Mucosa of descending colon (tissue), 3 donors: ENCODE measurements at regions not wholly inside any gene's neighbourhood (a gene's known extent, or its start where the extent isn't known, plus 50 kb on each side); places are given as distances from the start of the nearest gene placed in this dataset.

Source experiments
- ATAC-seq: fragments of 200-7000 bp; cut with Tn5 transposase; one replicate; pipeline ENCODE4 v1.9.1; 2020; ENCODE audit warnings: mild to moderate bottlenecking, moderate library complexity
- DNase-seq, 3 donors: peaks; one replicate each; pipeline ENCODE4 v3.0.0-alpha.2; 2020
- H3K36me3 ChIP-seq: fragments of 200-600 bp; one replicate; pipeline ENCODE4 v1.8.0; 2021; ENCODE audit warnings: low read depth, mild to moderate bottlenecking
- H3K4me1 ChIP-seq: fragments of 200-600 bp; one replicate; pipeline ENCODE4 v1.8.0; 2021; ENCODE audit warnings: low read depth, mild to moderate bottlenecking
- H3K4me3 ChIP-seq: fragments of 200-600 bp; one replicate; pipeline ENCODE4 v1.8.0; 2021; ENCODE audit warnings: mild to moderate bottlenecking
- H3K9me3 ChIP-seq: fragments of 200-600 bp; one replicate; pipeline ENCODE4 v1.8.0; 2021; ENCODE audit warnings: mild to moderate bottlenecking
- intact Hi-C, 2 donors: fragments of 100-400 bp; cut with DNase I in 1 of 2; cut with micrococcal nuclease in 1 of 2; formaldehyde crosslinking; loops; one replicate each; pipeline versions ENCODE4 v1.11.0 to v1.11.1; 2022; cut with DNase I, micrococcal nuclease
- TF ChIP-seq, protein P1 (sequence below): fragments of 200-600 bp; IDR thresholded peaks from one replicate; pipeline ENCODE4 v1.8.0; 2022; ENCODE audit warnings: antibody characterized with exemption, mild to moderate bottlenecking
- donor health status: DM: no; HTN: no; CAD: no; lungs with moderate emphysema.
- donor health status: DM: no; HTN: no; CAD: no.
- donor health status: DM: no; HTN: yes; CAD: no.

- ATAC-seq (no peak), DNase-seq (no peak)
- Histone ChIP-seq H3K4me3 (no peak overlapping the region), H3K9me3 (no peaks in the 10 kb centered on the region), H3K36me3 (no peaks in the 10 kb centered on the region), H3K4me1 (no peaks in the 10 kb centered on the region)
- intact Hi-C loops: no loop called here
- TF ChIP-seq, protein P1, sequence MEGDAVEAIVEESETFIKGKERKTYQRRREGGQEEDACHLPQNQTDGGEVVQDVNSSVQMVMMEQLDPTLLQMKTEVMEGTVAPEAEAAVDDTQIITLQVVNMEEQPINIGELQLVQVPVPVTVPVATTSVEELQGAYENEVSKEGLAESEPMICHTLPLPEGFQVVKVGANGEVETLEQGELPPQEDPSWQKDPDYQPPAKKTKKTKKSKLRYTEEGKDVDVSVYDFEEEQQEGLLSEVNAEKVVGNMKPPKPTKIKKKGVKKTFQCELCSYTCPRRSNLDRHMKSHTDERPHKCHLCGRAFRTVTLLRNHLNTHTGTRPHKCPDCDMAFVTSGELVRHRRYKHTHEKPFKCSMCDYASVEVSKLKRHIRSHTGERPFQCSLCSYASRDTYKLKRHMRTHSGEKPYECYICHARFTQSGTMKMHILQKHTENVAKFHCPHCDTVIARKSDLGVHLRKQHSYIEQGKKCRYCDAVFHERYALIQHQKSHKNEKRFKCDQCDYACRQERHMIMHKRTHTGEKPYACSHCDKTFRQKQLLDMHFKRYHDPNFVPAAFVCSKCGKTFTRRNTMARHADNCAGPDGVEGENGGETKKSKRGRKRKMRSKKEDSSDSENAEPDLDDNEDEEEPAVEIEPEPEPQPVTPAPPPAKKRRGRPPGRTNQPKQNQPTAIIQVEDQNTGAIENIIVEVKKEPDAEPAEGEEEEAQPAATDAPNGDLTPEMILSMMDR: no peak
Observed at GRCh38 chr1:199396456-199396855, 631.1 kb upstream of the NR5A2 start.

DNA sequence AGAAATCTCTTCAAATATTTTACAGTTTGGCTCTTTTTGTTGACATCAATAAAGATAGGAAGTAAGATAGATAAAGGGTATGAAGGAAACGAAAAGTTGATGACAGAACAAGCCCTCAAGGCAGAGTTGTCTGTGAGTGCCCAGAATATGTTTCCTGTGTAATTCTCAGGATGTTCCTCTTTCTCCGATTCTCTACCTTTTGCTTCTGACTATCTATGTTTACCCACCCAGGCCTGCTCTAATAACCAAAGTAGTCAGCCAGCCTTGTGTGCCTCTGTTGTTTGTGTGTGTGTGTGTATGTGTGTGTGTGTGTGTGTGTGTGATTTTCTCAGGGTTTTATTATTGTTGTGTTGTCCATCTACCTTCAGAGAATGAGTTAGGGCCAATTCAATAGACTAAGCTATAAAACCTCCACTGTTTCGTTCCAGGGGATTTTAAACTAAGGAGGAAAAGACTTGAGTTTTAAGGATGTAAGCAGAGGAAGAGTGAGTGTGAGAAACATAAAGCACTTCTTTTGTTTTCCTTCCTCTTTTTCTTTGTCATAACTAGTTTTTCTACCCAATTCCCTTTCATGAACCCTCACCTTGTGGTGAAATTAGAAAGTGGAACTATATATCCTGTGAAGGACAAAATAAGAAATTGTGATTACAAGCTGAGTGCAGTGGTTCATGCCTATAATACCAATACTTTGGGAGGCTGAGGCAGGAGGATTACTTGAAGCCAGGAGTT lies 627.4 kb upstream of the NR5A2 start:
- Histone ChIP-seq H3K4me1 (no peaks in the 10 kb centered on the region), H3K4me3 (no peak overlapping the region), H3K9me3 (no peaks in the 10 kb centered on the region), H3K36me3 (no peaks in the 10 kb centered on the region)
- TF ChIP-seq, protein P1: no peak
- ATAC-seq (peak; percentile 27), DNase-seq (no peak)
- intact Hi-C loops: no loop called here

DNA sequence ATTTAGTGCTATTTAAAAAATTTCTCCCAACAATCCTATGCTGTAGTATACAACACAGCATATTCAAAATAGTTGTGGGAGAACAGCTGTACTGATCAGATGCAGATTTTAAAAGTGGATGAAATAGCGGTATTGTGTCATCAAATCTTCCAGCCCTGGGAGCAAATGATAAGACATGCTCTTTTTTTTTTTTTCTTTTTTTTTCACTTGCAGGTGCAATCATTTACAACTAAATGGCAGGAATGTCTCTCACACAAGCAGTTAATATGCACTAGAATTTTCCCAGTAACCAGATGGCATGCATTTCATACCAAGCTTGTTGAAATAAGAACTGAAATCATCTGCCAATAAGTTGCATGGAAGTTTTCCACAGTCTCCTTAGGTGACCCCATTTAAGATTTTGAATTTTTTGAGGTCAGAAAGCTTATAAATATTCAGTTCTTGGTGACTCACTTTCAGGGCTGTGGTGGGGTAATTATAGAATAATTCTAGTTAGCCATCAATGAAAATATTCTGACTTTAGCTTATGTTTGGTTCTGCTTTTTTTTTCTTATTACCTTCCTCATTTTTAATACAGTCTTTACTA lies 623.9 kb upstream of the NR5A2 start:
- no peaks in the 10 kb centered on the region for H3K36me3 ChIP-seq
- no peaks in the 10 kb centered on the region for H3K9me3 ChIP-seq
- no peak overlapping the region for H3K4me3 ChIP-seq
- DNase-seq (no peak), ATAC-seq (no peak)
- H3K4me1 ChIP-seq: no peaks in the 10 kb centered on the region
- TF ChIP-seq, protein P1: no peak
- intact Hi-C loops: no loop called here

DNA sequence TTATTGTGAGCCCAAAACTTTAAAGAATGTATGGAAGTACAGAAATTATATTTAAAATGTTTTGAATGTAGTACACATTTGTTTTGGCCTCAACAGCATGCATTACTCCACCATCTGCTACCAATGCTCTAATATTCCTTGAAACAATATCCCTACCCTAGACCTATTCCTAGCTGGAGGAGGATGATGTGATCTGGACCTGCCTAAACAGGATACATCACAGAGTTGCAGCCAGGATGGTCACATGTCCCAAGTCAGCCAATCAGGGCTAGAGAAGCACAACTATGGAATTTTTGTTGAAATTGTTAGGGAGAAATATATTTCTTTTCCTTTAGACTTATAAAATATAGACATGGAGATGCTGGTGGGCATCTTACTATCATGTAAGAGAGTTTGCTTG lies 623.3 kb upstream of the NR5A2 start:
- TF ChIP-seq, protein P1: no peak
- Histone ChIP-seq H3K4me1 (no peaks in the 10 kb centered on the region), H3K4me3 (no peak overlapping the region), H3K36me3 (no peaks in the 10 kb centered on the region), H3K9me3 (no peaks in the 10 kb centered on the region)
- intact Hi-C loops: no loop called here
- DNase-seq: no peak
- ATAC-seq: no peak

DNA sequence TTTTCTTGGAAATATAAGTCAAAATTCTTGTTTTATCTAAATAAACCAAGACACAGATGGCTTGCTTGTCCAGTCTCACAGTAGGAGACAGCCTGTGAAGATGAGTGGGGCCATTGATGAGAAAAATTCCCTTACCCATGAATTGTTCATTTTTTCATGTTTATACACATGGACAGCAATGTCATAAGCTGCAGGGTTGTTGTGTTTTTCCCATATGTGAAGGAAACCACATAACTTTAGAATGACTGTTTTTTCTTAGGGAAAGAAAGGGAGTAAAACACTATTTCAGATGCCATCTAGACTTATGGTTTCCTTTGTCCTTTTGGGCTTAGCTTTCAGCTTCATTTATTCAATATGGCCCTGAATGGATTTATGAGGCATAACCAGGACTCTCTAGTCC lies 622.5 kb upstream of the NR5A2 start:
- Histone ChIP-seq H3K9me3 (no peaks in the 10 kb centered on the region), H3K4me3 (no peak overlapping the region), H3K36me3 (no peaks in the 10 kb centered on the region), H3K4me1 (no peaks in the 10 kb centered on the region)
- TF ChIP-seq, protein P1: no peak
- DNase-seq (no peak), ATAC-seq (no peak)
- intact Hi-C loops: no loop called here
